Bronchial epithelial cell (primary cell): ENCODE measurements at regions not wholly inside any gene's neighbourhood (a gene's known extent, or its start where the extent isn't known, plus 50 kb on each side); places are given as distances from the start of the nearest gene placed in this dataset.

Source experiments
- DNase-seq: peaks from one replicate; pipeline ENCODE4 v3.0.0-alpha.2; 2010; ENCODE audit warnings: low read depth
- FAIRE-seq: peaks from 2 replicates; lab custom pipeline; 2011; peaks lifted over from hg19 to GRCh38; lab: Jason Lieb, UNC
- H3K27me3 ChIP-seq: 2 replicates; pipeline ENCODE4 v1.5.1; 2011; ENCODE audit warnings: low read length; ENCODE audit not compliant: control insufficient read depth, insufficient read depth
- H3K36me3 ChIP-seq: 2 replicates; pipeline ENCODE4 v1.5.1; 2011; ENCODE audit warnings: low read length; ENCODE audit not compliant: control insufficient read depth, insufficient read depth
- H3K4me3 ChIP-seq: 2 replicates; pipeline ENCODE4 v1.5.1; 2011; ENCODE audit warnings: mild to moderate bottlenecking, low read depth, low read length, control low read depth
- CTCF ChIP-seq: IDR thresholded peaks from 2 replicates; pipeline ENCODE4 v1.5.1; 2011; ENCODE audit warnings: mild to moderate bottlenecking, moderate library complexity, low read length, control low read depth, inconsistent platforms; ENCODE audit not compliant: insufficient read depth, severe bottlenecking

GRCh38 chr21:25385341-25385740 lies 221.9 kb downstream of the MRPL39 start:
- H3K36me3 ChIP-seq = no peaks in the 10 kb centered on the region
- TF ChIP-seq CTCF = no peak
- FAIRE-seq = no peak
- H3K27me3 ChIP-seq = no peaks in the 10 kb centered on the region
- H3K4me3 ChIP-seq = no peak overlapping the region
- no peak for DNase-seq

DNA sequence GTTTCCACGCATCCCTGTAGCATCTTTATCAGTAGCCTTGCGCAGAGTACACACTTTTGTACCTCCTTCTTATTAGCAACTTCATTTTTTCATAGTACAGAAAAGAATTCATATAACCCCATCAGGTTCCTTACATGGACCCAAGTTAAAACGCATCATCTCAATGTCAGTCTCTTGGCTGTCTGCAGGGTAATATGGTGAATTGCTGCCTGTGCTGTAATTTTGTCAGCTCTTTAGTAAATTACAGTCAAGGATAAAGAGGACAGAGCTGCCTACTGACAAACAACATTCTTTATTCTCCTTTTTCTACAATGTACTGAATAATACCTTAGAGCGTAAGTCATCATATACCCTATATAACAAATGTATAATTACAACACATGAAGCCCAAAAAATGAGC lies 222.5 kb downstream of the MRPL39 start:
- no peaks in the 10 kb centered on the region for H3K27me3 ChIP-seq
- no peak overlapping the region for H3K4me3 ChIP-seq
- TF ChIP-seq CTCF = no peak
- DNase-seq = no peak
- no peak for FAIRE-seq
- H3K36me3 ChIP-seq = no peaks in the 10 kb centered on the region

GRCh38 chr21:25383545-25383944 lies 223.7 kb downstream of the MRPL39 start:
- TF ChIP-seq CTCF = no peak
- no peak for FAIRE-seq
- Histone ChIP-seq H3K4me3 (no peak overlapping the region), H3K27me3 (no peaks in the 10 kb centered on the region), H3K36me3 (no peaks in the 10 kb centered on the region)
- DNase-seq = no peak

DNA sequence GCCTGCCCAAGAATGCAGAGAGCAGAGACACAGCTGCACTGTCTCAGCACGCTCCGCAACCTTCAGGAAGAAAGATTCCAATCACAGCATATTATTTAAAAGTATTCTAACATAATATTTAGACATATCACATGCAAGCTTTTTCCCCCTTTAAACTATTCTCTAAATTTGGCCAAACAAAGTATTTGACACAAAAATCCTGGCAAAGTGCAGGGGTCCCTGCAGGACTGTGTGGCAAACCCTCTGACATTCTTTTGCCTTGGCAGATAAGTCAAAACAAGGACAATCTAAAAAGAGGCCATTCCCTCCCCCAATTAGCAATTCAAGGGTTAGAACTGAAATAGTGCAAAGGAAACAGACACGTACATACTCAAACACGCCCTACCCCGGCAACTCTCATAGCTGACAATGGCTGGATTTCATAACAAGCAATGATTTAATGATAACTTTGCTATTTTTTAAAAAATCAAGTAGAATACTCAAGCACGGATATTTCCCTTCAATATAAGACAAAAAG lies 225.3 kb downstream of the MRPL39 start:
- TF ChIP-seq CTCF = no peak
- no peak for FAIRE-seq

GRCh38 chr21:25375675-25376074 lies 231.6 kb downstream of the MRPL39 start:
- Histone ChIP-seq H3K36me3 (no peaks in the 10 kb centered on the region), H3K27me3 (no peaks in the 10 kb centered on the region), H3K4me3 (no peak overlapping the region)
- no peak for DNase-seq
- TF ChIP-seq CTCF = no peak
- FAIRE-seq = no peak

More for the DNA sequence above, 225.3 kb downstream of the MRPL39 start:
- DNase-seq = no peak
- Histone ChIP-seq H3K36me3 (no peaks in the 10 kb centered on the region), H3K27me3 (no peaks in the 10 kb centered on the region), H3K4me3 (no peak overlapping the region)

GRCh38 chr21:25373126-25374082 lies 233.9 kb downstream of the MRPL39 start:
- no peak for DNase-seq
- H3K27me3 ChIP-seq = no peaks in the 10 kb centered on the region
- no peak overlapping the region for H3K4me3 ChIP-seq
- FAIRE-seq = no peak
- TF ChIP-seq CTCF = no peak
- no peaks in the 10 kb centered on the region for H3K36me3 ChIP-seq
